Esophagus (tissue), 2 donors: ENCODE measurements at regions not wholly inside any gene's neighbourhood (a gene's known extent, or its start where the extent isn't known, plus 50 kb on each side); places are given as distances from the start of the nearest gene placed in this dataset.

Source experiments
- H3K27ac ChIP-seq, 2 donors: one replicate each; pipeline ENCODE4 v1.5.1; 2013; ENCODE audit warnings: low read depth in 2 of 2, mild to moderate bottlenecking in 2 of 2, inconsistent platforms in 1 of 2, low read length in 1 of 2, moderate library complexity in 1 of 2
- H3K27me3 ChIP-seq, 2 donors: one replicate each; pipeline ENCODE4 v1.6.1; 2013; ENCODE audit warnings: low read length in 2 of 2, control low read depth in 1 of 2, mild to moderate bottlenecking in 1 of 2; ENCODE audit not compliant: insufficient read depth in 2 of 2, control insufficient read depth in 1 of 2
- H3K36me3 ChIP-seq, 2 donors: one replicate each; pipeline ENCODE4 v1.6.1; 2013; ENCODE audit warnings: low read length in 1 of 2; ENCODE audit not compliant: control insufficient read depth in 2 of 2, insufficient read depth in 2 of 2
- H3K4me1 ChIP-seq, 2 donors: one replicate each; pipeline ENCODE4 v1.6.1; 2013; ENCODE audit warnings: low read length in 1 of 2; ENCODE audit not compliant: control insufficient read depth in 2 of 2, insufficient read depth in 2 of 2
- H3K4me3 ChIP-seq, 2 donors: one replicate each; pipeline ENCODE4 v1.5.1; 2013; ENCODE audit warnings: low read length in 2 of 2, mild to moderate bottlenecking in 2 of 2, low read depth in 1 of 2, moderate library complexity in 1 of 2
- H3K9me3 ChIP-seq, 2 donors: one replicate each; pipeline ENCODE4 v1.6.1; 2013; ENCODE audit warnings: mild to moderate bottlenecking in 2 of 2, low read depth in 1 of 2, low read length in 1 of 2, moderate library complexity in 1 of 2; ENCODE audit not compliant: control insufficient read depth in 2 of 2, insufficient read depth in 1 of 2
- WGBS, 2 donors: extraction: QIAGEN DNeasy Blood & Tissue Kit; methylation state at CpG; one replicate each; pipeline ENCODE4 v1.1.7; 2013; 5-methylcytosine and 5-hydroxymethylcytosine counted together
- donor health status: healthy with polysubstance abuse.
- donor health status: Bipolar disorder and iron deficiency.

GRCh38 chr2:239746559-239747246 is 278.4 kb downstream of the NDUFA10 start:
- H3K27ac ChIP-seq = no peak overlapping the region
- no peaks in the 10 kb centered on the region for H3K36me3 ChIP-seq
- H3K4me3 ChIP-seq = no peak overlapping the region
- peaks cover 0 to under 1% of the 10 kb centered on the region in 2 donors for H3K4me1 ChIP-seq
- H3K9me3 ChIP-seq = peaks cover 0 to 3% of the 10 kb centered on the region in 2 donors
- H3K27me3 ChIP-seq = no peaks in the 10 kb centered on the region
- WGBS, 2 donors = 78 to 80% methylated on average over 17 of the region's 17 CpGs

GRCh38 chr2:239745386-239746227 is 279.5 kb downstream of the NDUFA10 start:
- Histone ChIP-seq H3K4me3 (no peak overlapping the region), H3K27me3 (no peaks in the 10 kb centered on the region), H3K27ac (no peak overlapping the region), H3K36me3 (no peaks in the 10 kb centered on the region), H3K4me1 (no peaks in the 10 kb centered on the region), H3K9me3 (peaks cover 0 to 3% of the 10 kb centered on the region in 2 donors)
- WGBS, 2 donors = 64 to 67% methylated on average over 24 of the region's 24 CpGs

GRCh38 chr2:239744706-239745340 is 280.3 kb downstream of the NDUFA10 start:
- H3K27me3 ChIP-seq = no peaks in the 10 kb centered on the region
- no peaks in the 10 kb centered on the region for H3K36me3 ChIP-seq
- H3K27ac ChIP-seq = no peak overlapping the region
- 93 to 95% methylated on average over 22 of the region's 22 CpGs for WGBS, 2 donors
- H3K9me3 ChIP-seq = peaks cover 0 to 3% of the 10 kb centered on the region in 2 donors
- no peaks in the 10 kb centered on the region for H3K4me1 ChIP-seq
- no peak overlapping the region for H3K4me3 ChIP-seq

- 87 to 90% methylated on average over 6 of the region's 6 CpGs for WGBS, 2 donors
Observed at GRCh38 chr2:239743206-239743605, 281.9 kb downstream of the NDUFA10 start.

GRCh38 chr2:239742377-239742776 is 282.8 kb downstream of the NDUFA10 start:
- Histone ChIP-seq H3K27me3 (no peaks in the 10 kb centered on the region), H3K9me3 (peaks cover 0 to 3% of the 10 kb centered on the region in 2 donors), H3K4me3 (no peak overlapping the region), H3K27ac (no peak overlapping the region), H3K4me1 (no peaks in the 10 kb centered on the region), H3K36me3 (no peaks in the 10 kb centered on the region)
- WGBS, 2 donors = 73 to 84% methylated on average over 15 of the region's 15 CpGs

More at GRCh38 chr2:239743206-239743605, 281.9 kb downstream of the NDUFA10 start:
- Histone ChIP-seq H3K36me3 (no peaks in the 10 kb centered on the region), H3K4me3 (no peak overlapping the region), H3K27me3 (no peaks in the 10 kb centered on the region), H3K9me3 (peaks cover 0 to 3% of the 10 kb centered on the region in 2 donors), H3K27ac (no peak overlapping the region), H3K4me1 (no peaks in the 10 kb centered on the region)

GRCh38 chr2:239739206-239739605 is 285.9 kb downstream of the NDUFA10 start:
- WGBS, 2 donors = 84 to 87% methylated on average over 8 of the region's 8 CpGs

GRCh38 chr2:239738159-239738558 is 287.0 kb downstream of the NDUFA10 start:
- Histone ChIP-seq H3K4me3 (no peak overlapping the region), H3K36me3 (no peaks in the 10 kb centered on the region), H3K4me1 (no peaks in the 10 kb centered on the region), H3K27ac (no peak overlapping the region), H3K9me3 (no peaks in the 10 kb centered on the region), H3K27me3 (no peaks in the 10 kb centered on the region)
- WGBS, 2 donors = 60 to 75% methylated on average over 9 to 16 of the region's 19 CpGs

More at GRCh38 chr2:239739206-239739605, 285.9 kb downstream of the NDUFA10 start:
- Histone ChIP-seq H3K9me3 (no peaks in the 10 kb centered on the region), H3K36me3 (no peaks in the 10 kb centered on the region), H3K4me3 (no peak overlapping the region), H3K27me3 (no peaks in the 10 kb centered on the region), H3K27ac (no peak overlapping the region), H3K4me1 (no peaks in the 10 kb centered on the region)

GRCh38 chr2:239737144-239737463 is 288.0 kb downstream of the NDUFA10 start:
- Histone ChIP-seq H3K36me3 (no peaks in the 10 kb centered on the region), H3K4me1 (no peaks in the 10 kb centered on the region), H3K27me3 (no peaks in the 10 kb centered on the region), H3K4me3 (no peak overlapping the region), H3K27ac (no peak overlapping the region), H3K9me3 (no peaks in the 10 kb centered on the region)
- WGBS, 2 donors = 80 to 88% methylated on average over 3 to 10 of the region's 10 CpGs

- WGBS, 2 donors = 85 to 88% methylated on average over 39 of the region's 39 CpGs
Observed at GRCh38 chr2:239736358-239737143, 288.6 kb downstream of the NDUFA10 start.

More at GRCh38 chr2:239736358-239737143, 288.6 kb downstream of the NDUFA10 start:
- Histone ChIP-seq H3K36me3 (no peaks in the 10 kb centered on the region), H3K27me3 (no peaks in the 10 kb centered on the region), H3K27ac (no peak overlapping the region), H3K4me3 (no peak overlapping the region), H3K4me1 (no peaks in the 10 kb centered on the region), H3K9me3 (no peaks in the 10 kb centered on the region)
